Neutrophil (primary cell): ENCODE measurements at regions not wholly inside any gene's neighbourhood (a gene's known extent, or its start where the extent isn't known, plus 50 kb on each side); places are given as distances from the start of the nearest gene placed in this dataset.

ENCODE experiments used
- H3K27ac ChIP-seq: fragments of 200-600 bp; sonication (generic); 2 replicates; pipeline ENCODE4 v1.5.1; 2016; ENCODE audit warnings: mild to moderate bottlenecking, moderate library complexity
- H3K27me3 ChIP-seq: fragments of 200-600 bp; sonication (generic); 2 replicates; pipeline ENCODE4 v1.6.0; 2016; ENCODE audit warnings: mild to moderate bottlenecking
- H3K36me3 ChIP-seq: fragments of 200-600 bp; sonication (generic); 2 replicates; pipeline ENCODE4 v1.5.1; 2017
- H3K4me1 ChIP-seq, 2 experiments: fragments of 200-600 bp in 1 of 2; sonication (generic) in 1 of 2; 1 replicate in 1 of 2; 2 replicates in 1 of 2; pipeline versions ENCODE4 v1.5.1 to v1.6.1; 2013 to 2016; ENCODE audit warnings: low read depth in 1 of 2, low read length in 1 of 2, mild to moderate bottlenecking in 1 of 2, moderate library complexity in 1 of 2; ENCODE audit not compliant: control insufficient read depth in 1 of 2, insufficient read depth in 1 of 2
- H3K4me3 ChIP-seq, 2 experiments: fragments of 200-600 bp in 1 of 2; sonication (generic) in 1 of 2; 1 replicate in 1 of 2; 2 replicates in 1 of 2; pipeline ENCODE4 v1.5.1; 2013 to 2016; ENCODE audit warnings: low read depth in 1 of 2, low read length in 1 of 2, mild to moderate bottlenecking in 1 of 2, moderate library complexity in 1 of 2
- H3K9me3 ChIP-seq: fragments of 200-600 bp; sonication (generic); 2 replicates; pipeline ENCODE4 v1.5.1; 2016
- TF ChIP-seq, protein P1 (sequence below): fragments of 200-600 bp; sonication (generic); IDR thresholded peaks from 2 replicates; pipeline ENCODE4 v1.5.1; 2016; ENCODE audit warnings: antibody characterized with exemption

DNA sequence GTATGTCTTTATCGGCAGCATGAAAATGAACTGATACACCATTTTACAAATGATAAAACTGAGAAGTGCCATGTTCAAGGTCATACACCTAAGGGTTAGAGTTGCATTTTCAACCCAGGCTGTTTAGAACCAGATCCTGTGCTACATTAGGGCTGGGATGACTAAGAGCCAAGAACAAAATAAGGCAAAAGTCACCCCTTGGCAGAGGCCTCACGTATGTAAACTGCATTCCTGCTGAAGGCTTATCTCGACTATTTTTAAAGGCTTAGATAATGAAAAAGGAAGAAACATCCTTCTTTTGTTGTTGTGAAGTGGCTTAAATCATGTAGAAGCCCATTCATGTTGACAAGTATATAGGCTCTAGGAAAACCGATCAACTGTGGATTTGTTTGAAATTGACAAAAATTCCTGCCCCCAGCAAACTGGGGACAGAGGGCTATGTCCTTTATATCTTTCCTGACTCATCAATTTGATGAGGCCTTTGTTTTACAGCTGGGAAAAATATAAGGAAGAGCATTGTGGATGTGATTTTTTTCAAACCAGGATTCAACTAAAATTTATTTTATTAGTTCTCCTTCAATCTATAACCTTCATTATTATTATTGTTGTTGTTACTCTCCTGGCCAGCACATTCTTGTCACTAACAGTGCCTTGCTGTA, 196.5 kb downstream of the SNX18 start:
- Histone ChIP-seq H3K4me3 (no peak overlapping the region), H3K4me1 (no peaks in the 10 kb centered on the region), H3K27ac (no peak overlapping the region), H3K36me3 (no peaks in the 10 kb centered on the region), H3K9me3 (no peaks in the 10 kb centered on the region), H3K27me3 (no peaks in the 10 kb centered on the region)
- TF ChIP-seq, protein P1, sequence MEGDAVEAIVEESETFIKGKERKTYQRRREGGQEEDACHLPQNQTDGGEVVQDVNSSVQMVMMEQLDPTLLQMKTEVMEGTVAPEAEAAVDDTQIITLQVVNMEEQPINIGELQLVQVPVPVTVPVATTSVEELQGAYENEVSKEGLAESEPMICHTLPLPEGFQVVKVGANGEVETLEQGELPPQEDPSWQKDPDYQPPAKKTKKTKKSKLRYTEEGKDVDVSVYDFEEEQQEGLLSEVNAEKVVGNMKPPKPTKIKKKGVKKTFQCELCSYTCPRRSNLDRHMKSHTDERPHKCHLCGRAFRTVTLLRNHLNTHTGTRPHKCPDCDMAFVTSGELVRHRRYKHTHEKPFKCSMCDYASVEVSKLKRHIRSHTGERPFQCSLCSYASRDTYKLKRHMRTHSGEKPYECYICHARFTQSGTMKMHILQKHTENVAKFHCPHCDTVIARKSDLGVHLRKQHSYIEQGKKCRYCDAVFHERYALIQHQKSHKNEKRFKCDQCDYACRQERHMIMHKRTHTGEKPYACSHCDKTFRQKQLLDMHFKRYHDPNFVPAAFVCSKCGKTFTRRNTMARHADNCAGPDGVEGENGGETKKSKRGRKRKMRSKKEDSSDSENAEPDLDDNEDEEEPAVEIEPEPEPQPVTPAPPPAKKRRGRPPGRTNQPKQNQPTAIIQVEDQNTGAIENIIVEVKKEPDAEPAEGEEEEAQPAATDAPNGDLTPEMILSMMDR = no peak

- TF ChIP-seq, protein P1 = no peak
- H3K4me1 ChIP-seq = no peaks in the 10 kb centered on the region
- H3K36me3 ChIP-seq = no peaks in the 10 kb centered on the region
- H3K27ac ChIP-seq = no peak overlapping the region
- H3K4me3 ChIP-seq = no peak overlapping the region
- no peaks in the 10 kb centered on the region for H3K9me3 ChIP-seq
- no peaks in the 10 kb centered on the region for H3K27me3 ChIP-seq
These were observed 191.5 kb downstream of the SNX18 start for GRCh38 chr5:54709096-54709495.

- no peaks in the 10 kb centered on the region for H3K9me3 ChIP-seq
- H3K4me3 ChIP-seq = no peak overlapping the region
- H3K4me1 ChIP-seq = no peaks in the 10 kb centered on the region
- no peaks in the 10 kb centered on the region for H3K36me3 ChIP-seq
- TF ChIP-seq, protein P1 = no peak
- no peak overlapping the region for H3K27ac ChIP-seq
- H3K27me3 ChIP-seq = no peaks in the 10 kb centered on the region
These were observed 190.3 kb downstream of the SNX18 start for GRCh38 chr5:54707841-54708240.

DNA sequence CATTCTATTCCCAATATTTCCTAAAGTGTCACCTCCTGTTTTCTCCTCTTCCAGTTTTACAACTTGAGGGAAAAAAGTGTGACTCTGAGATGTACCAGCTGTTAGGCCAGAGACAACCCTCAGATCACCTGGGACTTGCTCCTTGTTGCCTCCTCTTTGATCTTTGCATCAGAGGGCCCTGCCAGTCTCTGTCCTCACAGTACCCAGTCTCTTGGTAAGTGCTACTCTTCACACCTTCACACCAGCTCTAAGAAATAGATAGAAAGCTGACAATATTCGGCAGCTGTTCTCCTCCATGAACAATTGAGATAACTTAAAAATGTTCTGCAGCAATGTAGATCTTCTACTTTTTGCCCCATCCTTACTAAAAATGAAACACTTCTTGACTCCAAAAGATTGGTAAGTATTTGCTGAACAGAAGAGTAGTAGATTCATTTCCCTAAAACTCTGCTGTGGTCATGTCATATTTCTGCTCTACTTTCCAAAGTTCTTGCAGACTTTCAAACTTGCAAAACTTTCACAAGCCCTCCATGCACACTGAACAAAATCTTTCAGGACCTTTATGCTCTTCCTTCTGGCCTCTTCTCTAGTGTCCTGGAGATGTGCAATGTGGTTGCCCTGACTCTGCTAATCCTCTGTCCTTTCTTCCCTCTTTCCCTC, 188.6 kb downstream of the SNX18 start:
- no peaks in the 10 kb centered on the region for H3K36me3 ChIP-seq
- TF ChIP-seq, protein P1 = no peak
- no peaks in the 10 kb centered on the region for H3K9me3 ChIP-seq
- no peak overlapping the region for H3K27ac ChIP-seq
- no peak overlapping the region for H3K4me3 ChIP-seq
- H3K27me3 ChIP-seq = no peaks in the 10 kb centered on the region
- H3K4me1 ChIP-seq = peaks cover 0 to 8% of the 10 kb centered on the region in 2 experiments

GRCh38 chr5:54704825-54705224, 187.3 kb downstream of the SNX18 start:
- Histone ChIP-seq H3K4me3 (no peak overlapping the region), H3K36me3 (no peaks in the 10 kb centered on the region), H3K27me3 (no peaks in the 10 kb centered on the region), H3K4me1 (peaks cover 0 to 8% of the 10 kb centered on the region in 2 experiments), H3K9me3 (no peaks in the 10 kb centered on the region), H3K27ac (no peak overlapping the region)
- TF ChIP-seq, protein P1 = no peak
